ENCODE measurements at regions not wholly inside any gene's neighbourhood (a gene's known extent, or its start where the extent isn't known, plus 50 kb on each side); places are given as distances from the start of the nearest gene placed in this dataset.

DNA sequence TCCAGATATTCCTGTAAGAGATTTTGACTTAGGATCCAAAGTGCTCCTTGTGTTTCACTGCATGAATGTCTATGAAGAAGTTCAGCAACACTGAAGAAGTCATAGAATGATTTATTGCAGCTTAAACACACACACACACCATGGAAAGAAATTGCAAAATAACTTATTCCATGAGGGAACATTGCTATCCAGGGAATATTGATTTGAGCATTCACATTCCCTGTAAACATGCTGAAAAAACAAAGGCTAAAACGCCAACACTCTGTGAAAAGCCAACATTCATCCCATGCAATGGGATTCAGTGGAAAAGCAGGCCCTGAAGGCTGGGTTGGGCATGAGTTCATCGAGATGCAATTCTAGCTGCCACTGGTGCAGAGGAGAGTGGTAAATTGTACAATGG is 109.6 kb upstream of the CXCL14 start:
- TF ChIP-seq EP300 (IDR thresholded peaks at IDR 0.05; ENCODE audit: borderline replicate concordance in 1 of 2, low read depth in 2 of 2, low read length in 2 of 2): no peak
- TF ChIP-seq, protein P1, sequence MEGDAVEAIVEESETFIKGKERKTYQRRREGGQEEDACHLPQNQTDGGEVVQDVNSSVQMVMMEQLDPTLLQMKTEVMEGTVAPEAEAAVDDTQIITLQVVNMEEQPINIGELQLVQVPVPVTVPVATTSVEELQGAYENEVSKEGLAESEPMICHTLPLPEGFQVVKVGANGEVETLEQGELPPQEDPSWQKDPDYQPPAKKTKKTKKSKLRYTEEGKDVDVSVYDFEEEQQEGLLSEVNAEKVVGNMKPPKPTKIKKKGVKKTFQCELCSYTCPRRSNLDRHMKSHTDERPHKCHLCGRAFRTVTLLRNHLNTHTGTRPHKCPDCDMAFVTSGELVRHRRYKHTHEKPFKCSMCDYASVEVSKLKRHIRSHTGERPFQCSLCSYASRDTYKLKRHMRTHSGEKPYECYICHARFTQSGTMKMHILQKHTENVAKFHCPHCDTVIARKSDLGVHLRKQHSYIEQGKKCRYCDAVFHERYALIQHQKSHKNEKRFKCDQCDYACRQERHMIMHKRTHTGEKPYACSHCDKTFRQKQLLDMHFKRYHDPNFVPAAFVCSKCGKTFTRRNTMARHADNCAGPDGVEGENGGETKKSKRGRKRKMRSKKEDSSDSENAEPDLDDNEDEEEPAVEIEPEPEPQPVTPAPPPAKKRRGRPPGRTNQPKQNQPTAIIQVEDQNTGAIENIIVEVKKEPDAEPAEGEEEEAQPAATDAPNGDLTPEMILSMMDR (IDR thresholded peaks at IDR 0.05; ENCODE audit: control extremely low read depth in 1 of 3, insufficient read depth in 1 of 3, low read depth in 1 of 3, low read length in 3 of 3): no peak
- TF ChIP-seq POLR2A (IDR thresholded peaks at IDR 0.05; ENCODE audit: control extremely low read depth in 1 of 2, low read depth in 2 of 2, low read length in 2 of 2): no peak

Measured in H1 (cell line).